GM19351 (cell line): ENCODE measurements at regions not wholly inside any gene's neighbourhood (a gene's known extent, or its start where the extent isn't known, plus 50 kb on each side); places are given as distances from the start of the nearest gene placed in this dataset.

ENCODE experiments used
- ATAC-seq: cut with Tn5 transposase; IDR thresholded peaks from one replicate; pipeline ENCODE4 v1.9.1; 2021; ENCODE audit warnings: mild to moderate bottlenecking, moderate library complexity; ENCODE audit not compliant: unreplicated experiment

DNA sequence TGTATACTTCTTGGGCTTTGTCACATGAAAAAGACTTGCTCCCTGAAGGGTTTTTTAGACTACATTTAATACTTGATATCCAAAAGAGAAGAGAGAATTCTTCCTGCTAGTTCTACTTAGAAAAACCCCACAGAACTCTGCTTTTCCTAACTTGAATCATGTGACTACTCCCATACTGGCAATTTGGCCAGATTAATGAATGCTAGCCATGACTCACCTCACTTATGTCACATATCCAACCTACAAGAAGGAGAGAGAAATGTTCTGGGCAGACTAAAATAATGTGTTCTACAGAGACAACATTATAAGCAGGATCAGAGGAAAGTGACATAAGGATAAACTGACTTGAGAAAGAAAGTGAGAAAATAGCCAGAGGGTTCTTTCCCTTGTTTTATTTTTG is 249.3 kb upstream of the GULP1 start:
- ATAC-seq: no peak

DNA sequence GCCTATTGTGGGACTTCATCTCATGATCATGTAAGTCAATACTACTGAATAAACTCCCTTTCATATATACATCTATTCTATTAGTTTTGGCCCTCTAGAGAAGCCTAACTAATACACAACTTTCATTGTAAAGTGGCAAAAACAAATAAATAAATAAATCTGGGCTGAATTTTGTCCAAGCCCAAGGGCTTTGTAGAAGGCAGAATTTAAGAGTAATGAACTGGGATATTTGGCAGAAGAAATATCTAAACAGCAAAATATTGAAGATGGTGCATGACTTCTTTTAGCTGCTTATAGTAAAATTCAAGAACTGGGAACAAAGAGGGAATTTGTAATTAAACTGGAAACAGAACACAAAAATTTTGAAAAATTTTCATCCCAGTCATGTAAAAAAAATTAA is 246.7 kb upstream of the GULP1 start:
- no peak for ATAC-seq

DNA sequence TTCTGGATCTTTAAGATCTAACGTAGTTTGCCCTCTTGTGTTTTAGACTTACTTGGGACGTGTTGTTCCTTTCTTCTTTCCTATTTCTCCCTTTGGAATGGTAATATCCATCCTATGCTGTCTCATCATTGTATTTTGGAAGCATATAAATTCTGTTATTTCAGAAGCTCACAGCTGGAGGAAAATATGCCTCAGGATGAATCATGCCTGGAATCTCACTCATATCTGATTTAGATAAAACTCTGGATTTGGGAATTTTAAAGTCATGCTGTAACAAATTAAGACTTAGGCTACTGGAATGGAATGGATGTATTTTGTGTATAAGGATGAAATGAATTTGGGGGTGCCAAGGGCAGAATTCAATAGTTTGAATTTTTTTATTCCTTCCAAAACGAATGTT is 245.2 kb upstream of the GULP1 start:
- no peak for ATAC-seq

DNA sequence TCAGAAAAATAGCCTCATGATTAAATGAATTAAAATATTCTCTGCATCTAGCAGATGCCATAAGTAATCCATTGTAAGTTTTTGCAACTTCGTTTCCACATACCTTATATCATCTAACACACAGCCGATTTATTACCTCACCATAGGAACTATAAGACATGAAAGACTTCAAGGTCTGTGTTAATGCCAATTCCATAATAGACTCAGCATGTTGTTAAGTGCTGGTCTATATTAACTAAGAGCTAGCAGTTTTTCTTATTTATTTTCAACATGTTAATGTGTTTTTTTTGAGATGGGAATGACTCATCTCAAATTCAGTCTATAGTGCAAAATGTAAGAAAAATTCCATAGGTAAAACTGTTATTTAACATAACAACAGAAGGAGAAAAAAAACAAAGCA is 243.9 kb upstream of the GULP1 start:
- no peak for ATAC-seq

DNA sequence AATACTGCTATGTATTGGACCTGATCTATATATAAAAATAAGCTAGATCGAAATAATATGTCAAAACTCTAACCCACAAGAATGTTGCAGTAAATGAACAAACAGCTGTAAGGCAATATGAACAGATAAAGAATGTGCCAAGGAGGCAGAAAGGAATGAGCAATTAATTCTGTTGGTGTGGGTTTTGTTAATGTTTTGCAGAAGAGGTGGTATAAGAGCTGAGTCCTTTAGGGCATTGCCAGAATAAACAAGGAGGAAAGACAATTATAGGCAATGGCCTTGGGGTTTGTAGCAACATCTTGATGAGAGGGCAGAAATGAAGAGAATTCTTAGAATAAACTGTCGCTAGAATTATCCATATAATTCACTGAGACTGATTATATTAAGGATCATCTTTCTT is 240.9 kb upstream of the GULP1 start:
- no peak for ATAC-seq

DNA sequence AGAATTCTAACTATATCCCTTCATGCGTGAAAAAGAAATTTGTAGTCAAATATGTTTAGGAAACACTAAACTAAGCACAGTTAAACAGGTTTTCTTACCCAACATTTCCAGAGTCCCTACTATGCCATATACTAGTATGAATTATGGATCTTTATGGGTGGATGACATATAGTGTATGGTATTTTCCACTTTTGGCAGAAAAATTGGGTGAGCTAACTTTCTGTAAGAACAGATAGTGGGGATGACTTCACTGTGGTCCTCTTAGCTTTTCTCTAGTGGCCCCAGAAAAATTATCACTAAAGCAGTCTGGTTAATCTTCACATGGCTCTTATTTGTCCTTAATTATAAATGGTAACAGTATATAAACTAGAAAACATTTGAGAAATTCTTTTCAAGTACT is 240.0 kb upstream of the GULP1 start:
- no peak for ATAC-seq

DNA sequence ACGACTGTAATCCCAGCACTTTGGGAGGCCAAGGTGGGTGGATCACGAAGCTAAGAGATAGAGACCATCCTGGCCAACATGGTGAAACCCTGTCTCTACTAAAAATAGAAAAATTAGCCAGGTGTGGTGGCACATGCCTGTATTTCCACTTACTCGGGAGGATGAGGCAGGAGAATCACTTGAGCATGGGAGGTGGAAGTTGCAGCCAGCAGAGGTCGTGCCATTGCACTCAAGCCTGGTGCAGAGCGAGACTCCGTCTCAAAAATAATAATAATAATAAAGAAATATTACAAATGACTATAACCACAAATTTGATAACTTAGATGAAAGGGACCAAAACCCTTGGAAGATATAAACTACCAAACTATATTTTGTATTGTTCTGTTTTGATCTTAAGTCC is 226.3 kb upstream of the GULP1 start:
- no peak for ATAC-seq

DNA sequence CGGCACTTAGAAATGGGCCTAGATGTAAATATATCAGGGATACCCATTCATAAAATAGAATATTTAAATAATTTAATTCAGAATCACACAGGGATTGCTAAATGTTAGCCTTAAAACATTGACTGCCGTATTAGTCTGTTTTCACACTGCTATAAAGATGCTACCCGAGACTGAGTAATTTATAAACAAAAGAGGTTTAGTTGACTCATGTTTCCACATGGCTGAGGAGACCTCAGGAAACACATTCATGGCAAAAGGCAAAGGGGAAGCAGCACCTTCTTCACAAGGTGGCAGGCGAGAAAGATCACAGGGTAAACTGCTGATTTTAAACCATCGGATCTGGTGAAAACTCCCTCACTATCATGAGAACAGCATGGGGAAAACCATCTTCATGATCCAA is 223.6 kb upstream of the GULP1 start:
- no peak for ATAC-seq

DNA sequence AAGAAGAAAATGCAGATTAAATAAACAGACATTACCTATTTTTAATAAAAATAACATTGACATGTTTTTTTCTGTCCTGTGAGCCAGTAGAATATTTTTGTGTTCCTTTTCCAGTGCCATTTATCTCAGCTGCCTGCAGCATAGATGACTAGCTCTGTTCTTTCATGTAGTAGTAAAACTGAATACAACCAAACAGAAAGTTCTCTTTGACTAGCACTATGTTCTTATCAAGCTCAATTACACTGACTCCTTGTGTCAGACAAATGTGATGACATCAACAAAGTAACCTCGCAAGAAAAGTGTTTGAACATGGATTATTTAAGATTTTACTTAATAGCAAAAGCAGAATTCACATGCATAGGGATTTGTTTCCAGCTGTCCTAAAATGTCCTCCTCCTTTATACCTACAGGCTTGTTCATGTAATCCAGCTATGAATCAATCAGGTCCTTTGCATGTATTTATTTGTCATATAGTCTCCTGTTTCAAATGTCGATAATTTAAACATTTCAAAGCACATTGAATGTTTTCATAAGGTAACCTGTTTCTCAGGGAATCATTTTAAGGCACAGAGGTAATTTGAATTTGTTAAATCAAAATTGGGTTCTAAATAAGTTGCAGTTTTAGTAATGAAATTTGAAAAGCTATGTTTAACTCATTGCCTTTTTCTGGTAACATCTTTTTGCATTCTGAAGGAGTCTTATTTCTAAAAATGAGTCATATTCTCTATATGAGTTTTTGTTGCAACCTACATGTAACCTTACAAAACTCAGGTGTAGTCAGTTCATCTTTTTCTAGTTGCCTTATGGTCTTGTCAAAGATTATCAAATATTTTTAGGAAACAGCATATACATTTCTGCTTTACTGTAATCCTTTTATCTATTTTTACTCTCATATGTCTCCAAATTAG is 215.3 kb upstream of the GULP1 start:
- ATAC-seq: peak; percentile 82

DNA sequence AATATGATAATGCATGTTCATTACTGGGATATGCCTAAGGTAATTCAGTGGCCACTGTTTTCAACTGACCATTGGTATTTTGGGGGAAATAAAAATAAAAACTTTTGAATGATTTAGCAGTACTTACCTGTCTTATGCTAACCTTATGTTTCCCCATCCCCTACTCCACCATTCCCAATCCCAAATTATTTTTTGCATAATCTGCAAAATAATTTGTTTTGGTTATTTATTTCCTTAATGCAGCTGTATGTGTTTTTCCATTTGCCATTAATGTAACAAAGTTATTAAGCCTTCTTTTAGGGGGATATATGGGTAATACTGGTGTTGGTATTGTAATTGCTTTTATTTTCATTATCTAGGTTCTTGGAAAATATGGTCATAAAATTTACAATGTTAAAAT is 213.9 kb upstream of the GULP1 start:
- ATAC-seq: no peak

DNA sequence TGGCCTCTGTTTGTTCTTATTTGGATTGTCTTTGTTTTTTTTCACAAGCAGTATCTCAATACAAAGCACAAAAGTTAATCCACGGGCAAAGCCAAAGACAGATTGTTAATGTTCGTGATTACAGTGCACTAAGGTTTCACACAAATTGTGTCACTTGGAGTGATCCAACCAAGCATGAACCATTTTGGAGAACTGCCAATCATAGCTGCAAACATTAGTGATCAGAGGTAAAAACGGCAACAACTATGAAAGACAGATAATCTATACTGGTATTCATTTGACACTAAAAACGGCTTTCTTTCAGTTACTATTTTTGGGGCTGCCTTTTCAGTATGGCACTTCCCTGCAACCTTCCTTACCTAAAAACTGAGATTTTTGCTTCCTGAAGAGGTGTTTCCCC is 213.1 kb upstream of the GULP1 start:
- ATAC-seq: peak; percentile 37

DNA sequence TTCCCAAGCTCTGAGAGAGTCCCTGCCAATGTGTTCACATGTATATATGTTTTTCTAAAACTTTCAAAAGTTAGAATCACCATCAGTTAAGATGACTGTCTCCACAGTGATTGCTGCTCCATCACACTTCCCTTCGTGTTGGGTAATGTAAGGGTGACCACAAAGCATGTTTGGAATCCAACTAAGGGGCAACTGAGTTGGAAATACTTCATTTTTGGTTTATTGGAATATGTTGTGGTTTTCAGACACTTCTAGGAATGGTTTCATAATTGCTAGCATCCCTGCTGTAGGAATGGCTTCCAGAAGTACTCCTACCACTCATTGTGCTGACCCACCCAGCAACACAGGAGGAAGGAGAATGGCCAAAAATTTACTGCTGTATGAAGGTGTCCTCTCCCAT is 212.5 kb upstream of the GULP1 start:
- ATAC-seq: no peak

DNA sequence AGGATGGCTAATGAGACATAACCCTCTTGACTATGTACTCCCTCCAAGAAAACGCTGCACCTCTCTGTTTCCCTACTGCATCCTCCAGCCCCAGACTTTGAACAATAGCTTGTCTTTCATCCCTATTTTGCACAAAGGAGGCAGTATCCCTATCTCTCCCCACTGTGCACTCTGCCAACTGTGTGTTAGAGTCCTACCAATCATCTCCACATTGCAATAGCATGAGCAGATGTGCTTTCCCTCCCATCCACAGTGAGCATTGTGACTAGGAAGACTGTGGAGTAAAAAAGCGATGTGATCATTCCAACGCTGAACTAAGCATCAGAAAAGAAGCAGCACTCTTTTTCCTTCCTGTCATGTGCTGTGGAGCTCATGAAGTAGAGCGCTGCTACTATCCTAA is 206.3 kb upstream of the GULP1 start:
- no peak for ATAC-seq

DNA sequence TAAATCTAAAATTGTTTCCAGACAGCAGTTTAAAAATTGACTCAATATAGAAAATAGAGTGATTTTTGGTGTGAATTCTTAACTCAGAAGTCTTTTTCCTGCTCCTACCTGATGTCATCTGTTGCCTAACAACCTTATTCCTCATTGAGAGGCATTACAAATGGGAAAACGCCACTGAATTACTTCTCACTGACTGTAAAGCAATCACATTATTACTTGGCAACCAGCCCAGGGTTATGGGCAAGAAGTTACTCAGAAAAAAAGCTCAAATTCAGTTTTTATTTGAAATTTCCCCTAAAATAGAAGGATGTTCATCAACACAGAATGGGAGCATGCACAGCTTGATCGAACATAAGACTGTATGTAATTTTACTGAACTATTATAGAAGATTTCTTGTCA is 201.8 kb upstream of the GULP1 start:
- ATAC-seq: no peak

DNA sequence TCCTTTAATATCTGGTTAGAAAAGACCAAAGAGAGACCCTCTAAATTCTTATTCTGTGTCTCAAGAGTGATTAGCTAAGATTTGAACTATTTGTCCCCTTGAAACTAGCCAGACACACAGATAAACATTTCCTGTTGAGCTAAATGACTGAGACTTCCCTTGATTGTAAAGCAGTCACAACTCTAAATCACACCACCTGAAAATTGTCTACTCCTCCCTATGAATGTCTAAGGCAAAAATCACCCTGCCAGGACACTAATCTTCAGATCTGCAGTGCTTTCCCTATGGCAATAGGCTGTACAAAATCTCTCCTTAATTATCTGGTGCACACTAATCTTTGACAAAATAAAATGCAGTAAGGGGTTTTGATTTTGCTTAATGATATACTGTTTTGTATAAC is 200.5 kb upstream of the GULP1 start:
- ATAC-seq: no peak

DNA sequence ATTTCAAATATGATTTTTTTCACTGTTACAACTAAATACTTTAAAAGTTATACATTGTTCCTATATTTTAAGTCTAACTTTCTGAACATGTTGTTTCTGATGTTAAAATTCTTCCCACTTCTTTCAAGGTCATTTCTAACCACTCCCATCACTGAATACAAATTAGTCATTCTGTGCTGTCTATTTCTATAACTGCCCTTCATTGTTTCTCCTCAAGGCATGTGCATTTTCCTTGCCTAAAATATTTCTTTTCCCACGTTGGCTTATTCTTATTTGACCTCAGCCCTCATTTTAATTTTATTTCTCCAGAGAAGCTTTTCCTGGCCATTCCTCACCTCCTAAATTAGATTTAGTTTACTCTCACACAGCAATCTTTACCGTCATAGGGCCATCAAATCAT is 198.9 kb upstream of the GULP1 start:
- ATAC-seq: no peak

DNA sequence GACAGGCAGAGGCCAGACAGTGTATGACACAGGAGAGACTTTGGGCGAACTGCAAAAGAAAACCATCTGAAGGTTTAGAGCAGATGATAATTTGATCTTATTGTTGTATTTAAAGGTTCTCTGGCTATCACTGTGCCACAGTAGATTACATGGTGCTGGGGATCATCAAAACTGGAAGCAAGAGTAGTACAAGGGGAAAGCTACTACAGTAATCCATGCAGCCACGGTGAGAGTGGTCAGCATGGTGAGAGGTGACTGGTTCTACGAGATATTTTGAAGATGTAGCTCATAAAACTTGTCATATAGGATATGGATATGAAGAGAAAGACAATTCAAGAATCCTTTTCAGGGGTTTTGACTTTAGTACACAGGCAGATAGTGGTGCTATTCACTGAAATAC is 194.8 kb upstream of the GULP1 start:
- no peak for ATAC-seq

DNA sequence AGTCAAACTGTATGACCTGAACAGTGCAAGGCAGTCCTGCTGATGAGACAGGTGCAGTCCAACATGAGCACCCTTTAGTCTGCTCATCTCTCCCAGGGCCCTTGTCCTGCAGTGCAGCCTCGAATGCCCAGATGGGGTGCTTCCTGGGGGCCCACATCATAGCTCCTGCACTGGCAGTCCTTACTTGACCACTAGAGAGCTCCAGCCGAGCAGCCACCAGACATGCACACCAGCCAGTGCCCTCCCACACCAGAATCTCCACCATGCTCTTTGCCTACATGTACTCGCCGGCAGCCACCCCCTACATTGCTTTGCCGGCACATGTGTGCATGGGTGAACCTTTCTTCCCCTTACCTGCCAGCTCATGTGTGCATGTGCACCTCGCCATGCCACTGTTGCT is 188.8 kb upstream of the GULP1 start:
- no peak for ATAC-seq

DNA sequence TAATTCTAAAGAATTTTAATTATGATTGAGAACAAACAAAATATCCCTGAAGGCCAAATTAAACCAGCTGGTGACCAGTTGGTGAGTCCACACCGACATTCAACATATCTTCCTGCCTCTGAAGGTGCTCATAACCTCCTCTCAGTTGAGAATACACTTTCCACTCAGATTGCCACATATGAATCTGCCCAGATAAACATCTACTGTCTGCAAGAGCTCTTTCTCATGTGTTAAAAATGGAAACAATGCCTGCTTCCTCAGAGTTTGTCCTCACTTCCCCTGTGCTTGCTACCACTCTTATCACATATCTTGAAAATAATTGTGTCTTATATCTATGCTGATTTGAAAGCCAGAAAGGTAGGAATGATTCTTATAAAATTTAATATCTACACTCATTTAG is 177.7 kb upstream of the GULP1 start:
- ATAC-seq: no peak

DNA sequence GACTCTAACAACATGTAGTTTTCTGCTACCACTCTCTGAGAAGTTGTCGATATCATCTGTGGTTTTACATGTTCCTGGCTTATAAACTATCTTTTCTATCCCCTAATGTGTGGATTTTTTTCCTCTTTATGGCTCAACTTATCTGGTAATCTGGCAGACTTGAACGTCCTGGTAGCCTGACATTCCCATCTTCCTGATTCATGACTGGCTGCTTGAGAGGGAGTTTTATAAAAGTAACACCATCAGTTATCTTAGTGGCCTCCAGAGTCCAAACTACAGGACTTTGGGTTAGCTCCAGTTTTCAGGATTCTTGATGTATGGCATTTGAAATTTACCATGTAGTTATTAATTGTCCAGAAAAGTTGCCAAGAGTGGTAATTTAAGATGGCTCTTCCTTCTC is 174.0 kb upstream of the GULP1 start:
- ATAC-seq: no peak

DNA sequence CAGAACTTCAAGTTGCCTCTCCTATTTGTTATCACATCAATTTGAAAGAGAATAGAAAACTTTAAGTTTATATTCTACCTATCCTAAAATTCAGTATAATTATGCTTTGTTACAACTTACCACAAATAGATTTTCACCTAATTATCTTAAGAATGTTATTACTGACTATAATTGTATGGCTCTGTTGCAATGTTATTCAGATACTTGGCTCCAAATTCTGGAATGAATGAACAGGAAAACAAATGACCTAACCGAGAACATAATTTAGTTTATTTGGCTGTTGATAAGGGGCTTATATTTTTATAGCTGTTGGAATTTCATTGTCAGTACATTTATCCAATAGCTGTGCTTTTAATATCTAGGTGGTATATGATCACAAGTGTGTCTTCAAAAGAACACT is 173.2 kb upstream of the GULP1 start:
- no peak for ATAC-seq

DNA sequence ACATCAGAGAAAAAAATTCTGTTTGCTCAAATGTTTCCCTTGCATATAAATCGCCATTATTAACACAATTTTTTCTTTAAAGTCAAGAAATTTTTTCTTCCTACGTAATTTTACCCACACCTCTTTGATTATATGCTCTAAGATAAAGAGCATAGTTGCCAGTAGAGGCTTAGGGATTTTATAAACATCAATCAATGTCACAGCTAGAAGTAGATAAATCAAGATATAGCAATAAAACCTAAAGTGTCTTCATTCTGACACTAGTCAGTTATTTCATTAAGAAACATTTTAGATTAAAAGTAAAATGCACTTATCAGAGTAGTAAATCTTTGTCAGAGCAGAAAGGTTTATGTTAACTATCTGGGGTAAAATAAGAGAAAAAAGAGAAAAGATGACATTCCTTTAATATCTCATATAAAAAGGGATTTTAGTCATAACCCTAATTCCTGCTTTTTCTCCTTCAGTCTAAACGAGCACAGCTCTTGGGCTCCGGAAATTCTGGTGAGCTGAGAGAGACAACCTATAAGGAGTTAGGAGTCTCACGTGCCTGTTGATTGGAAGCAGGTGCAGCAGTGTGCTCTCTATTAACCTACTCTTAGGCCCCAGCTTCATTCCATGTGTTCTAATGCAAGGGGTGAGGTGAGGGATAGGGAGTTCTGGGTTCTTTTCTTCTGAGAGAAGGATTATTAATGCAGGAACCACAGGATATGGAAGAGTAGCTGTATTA is 172.4 kb upstream of the GULP1 start:
- ATAC-seq: no peak

DNA sequence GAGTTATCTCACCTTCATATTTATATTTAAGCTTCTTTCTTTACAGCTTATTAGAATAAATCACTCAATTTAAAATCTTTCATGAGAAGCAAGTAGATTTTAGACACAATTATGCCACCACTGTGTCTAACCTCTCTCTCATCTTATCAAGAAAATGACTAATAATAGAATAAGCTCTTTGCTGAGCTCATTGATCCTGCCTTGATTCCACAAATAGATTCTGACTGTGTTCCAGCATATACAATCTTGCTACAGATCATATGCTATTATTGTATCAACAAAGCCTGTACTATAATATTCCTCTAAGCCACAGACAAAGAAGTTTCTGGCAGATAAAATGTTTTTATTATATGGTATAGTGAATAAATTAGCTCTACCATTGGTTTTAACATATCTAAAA is 168.7 kb upstream of the GULP1 start:
- ATAC-seq: no peak
